Mesodermal cell (in vitro differentiated cells): ENCODE measurements at regions not wholly inside any gene's neighbourhood (a gene's known extent, or its start where the extent isn't known, plus 50 kb on each side); places are given as distances from the start of the nearest gene placed in this dataset.

Experiments used
- H3K27ac ChIP-seq: 2 replicates; pipeline ENCODE4 v1.7.0; 2013; ENCODE audit warnings: mild to moderate bottlenecking, low read depth, low read length, moderate library complexity; ENCODE audit not compliant: severe bottlenecking
- H3K36me3 ChIP-seq: 2 replicates; pipeline ENCODE4 v1.7.1; 2013; ENCODE audit warnings: mild to moderate bottlenecking, low read length, moderate library complexity; ENCODE audit not compliant: control insufficient read depth, insufficient read depth
- H3K4me1 ChIP-seq: one replicate; pipeline ENCODE4 v1.7.1; 2013; ENCODE audit warnings: mild to moderate bottlenecking, low read length; ENCODE audit not compliant: insufficient read depth, control insufficient read depth, poor library complexity, severe bottlenecking
- H3K4me3 ChIP-seq: 2 replicates; pipeline ENCODE4 v1.7.0; 2013; ENCODE audit warnings: low read length, control low read depth, mild to moderate bottlenecking; ENCODE audit not compliant: insufficient read depth, poor library complexity, severe bottlenecking; ENCODE audit errors: extremely low read depth
- H3K9me3 ChIP-seq: 2 replicates; pipeline ENCODE4 v1.7.1; 2013; ENCODE audit warnings: mild to moderate bottlenecking, low read length, moderate library complexity; ENCODE audit not compliant: control insufficient read depth
- WGBS, 2 experiments: methylation state at CpG; one replicate each; pipeline ENCODE4 v1.1.5; 2013; ENCODE audit warnings: missing lambda C conversion rate in 2 of 2; ENCODE audit not compliant: insufficient coverage in 2 of 2; 5-methylcytosine and 5-hydroxymethylcytosine counted together

- Histone ChIP-seq H3K36me3 (no peaks in the 10 kb centered on the region), H3K4me3 (no peak overlapping the region), H3K4me1 (no peaks in the 10 kb centered on the region), H3K9me3 (no peaks in the 10 kb centered on the region), H3K27ac (no peak overlapping the region)
- WGBS, 2 experiments, result no CpG with 5 or more reads among the region's 3 CpGs
Measured at GRCh38 chr3:152516216-152516615, 247.5 kb downstream of the MBNL1 start.

- H3K36me3 ChIP-seq, result no peaks in the 10 kb centered on the region
- H3K27ac ChIP-seq, result no peak overlapping the region
- H3K9me3 ChIP-seq, result no peaks in the 10 kb centered on the region
- H3K4me1 ChIP-seq, result no peaks in the 10 kb centered on the region
- no peak overlapping the region for H3K4me3 ChIP-seq
- 78 to 100% methylated on average over 1 of the region's 2 CpGs for WGBS, 2 experiments
Measured at GRCh38 chr3:152517502-152517901, 248.8 kb downstream of the MBNL1 start.

DNA sequence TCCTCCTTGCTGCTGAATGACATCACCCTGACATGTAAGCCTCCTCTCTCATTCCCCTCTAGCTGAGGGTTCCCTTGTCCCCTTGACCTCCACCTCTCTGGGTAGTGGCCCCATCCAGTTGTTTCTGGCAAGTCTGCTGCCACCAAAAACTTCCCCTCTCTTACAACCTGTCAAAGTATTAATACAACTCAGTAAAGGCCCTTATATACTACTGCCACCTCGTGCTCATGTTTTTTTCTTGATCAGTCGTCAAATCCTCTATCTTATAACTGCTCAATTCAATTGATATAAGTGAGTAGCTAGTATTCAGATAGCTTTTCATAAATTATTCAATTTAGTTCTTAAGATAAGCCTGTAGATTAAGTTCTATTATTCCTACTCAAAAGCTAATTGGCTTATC, 249.6 kb downstream of the MBNL1 start:
- Histone ChIP-seq H3K4me1 (no peaks in the 10 kb centered on the region), H3K36me3 (no peaks in the 10 kb centered on the region)
- WGBS, 2 experiments, result no CpG with 5 or more reads among the region's 2 CpGs

DNA sequence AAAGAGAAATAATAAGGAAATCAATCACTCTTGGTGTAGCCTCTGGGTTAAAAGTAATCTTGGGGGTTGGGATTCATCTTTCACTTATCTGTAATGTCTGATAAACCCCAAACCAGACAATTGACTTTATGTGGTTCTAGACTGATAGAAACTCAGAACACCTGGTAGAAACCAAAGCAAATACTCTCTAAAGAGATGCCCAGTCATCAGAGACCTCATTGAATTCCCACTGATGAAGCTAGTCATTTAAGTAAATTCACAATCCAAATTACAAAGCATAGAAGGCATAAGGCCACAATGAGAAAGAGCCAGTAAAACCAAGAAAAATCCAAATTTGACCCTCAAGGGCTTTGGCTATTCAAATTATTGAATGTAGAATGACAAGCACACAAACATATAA, 250.6 kb downstream of the MBNL1 start:
- Histone ChIP-seq H3K4me1 (no peaks in the 10 kb centered on the region), H3K4me3 (no peak overlapping the region)

More for the DNA sequence above, 249.6 kb downstream of the MBNL1 start:
- no peaks in the 10 kb centered on the region for H3K9me3 ChIP-seq
- H3K4me3 ChIP-seq, result no peak overlapping the region
- H3K27ac ChIP-seq, result no peak overlapping the region

DNA sequence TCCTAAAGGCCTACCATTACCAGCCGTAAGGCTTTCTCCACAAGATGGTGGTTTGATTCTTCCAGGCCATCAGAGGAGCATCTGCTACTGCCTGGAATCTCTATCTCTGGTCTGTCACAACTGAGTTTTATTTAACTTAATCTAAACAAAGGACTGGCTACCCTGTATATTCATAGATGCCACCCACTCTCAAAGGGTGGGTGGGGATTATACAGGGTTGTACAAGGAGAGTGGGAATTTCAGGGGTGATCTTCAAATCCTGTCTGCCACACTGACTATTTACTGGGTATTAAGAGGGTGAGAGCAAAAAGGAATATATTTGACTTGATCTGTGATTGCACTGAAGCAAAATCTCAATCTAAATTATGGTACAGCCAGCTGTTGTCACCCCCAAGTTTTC, 253.3 kb downstream of the MBNL1 start:
- Histone ChIP-seq H3K27ac (no peak overlapping the region), H3K9me3 (no peaks in the 10 kb centered on the region), H3K4me3 (no peak overlapping the region), H3K36me3 (no peaks in the 10 kb centered on the region), H3K4me1 (no peaks in the 10 kb centered on the region)
- WGBS, 2 experiments, result 100% methylated on average over 1 of the region's 1 CpG

More for the DNA sequence above, 250.6 kb downstream of the MBNL1 start:
- H3K9me3 ChIP-seq, result no peaks in the 10 kb centered on the region
- no peak overlapping the region for H3K27ac ChIP-seq
- H3K36me3 ChIP-seq, result no peaks in the 10 kb centered on the region

GRCh38 chr3:152524198-152525140, 255.7 kb downstream of the MBNL1 start:
- Histone ChIP-seq H3K9me3 (no peaks in the 10 kb centered on the region), H3K4me1 (no peaks in the 10 kb centered on the region), H3K27ac (no peak overlapping the region), H3K36me3 (no peaks in the 10 kb centered on the region), H3K4me3 (no peak overlapping the region)
- WGBS, 2 experiments, result no CpG with 5 or more reads among the region's 3 CpGs

GRCh38 chr3:152531717-152532116, 263.0 kb downstream of the MBNL1 start:
- Histone ChIP-seq H3K4me3 (no peak overlapping the region), H3K36me3 (no peaks in the 10 kb centered on the region), H3K9me3 (no peaks in the 10 kb centered on the region), H3K27ac (no peak overlapping the region), H3K4me1 (no peaks in the 10 kb centered on the region)

- Histone ChIP-seq H3K4me3 (no peak overlapping the region), H3K27ac (no peak overlapping the region), H3K9me3 (no peaks in the 10 kb centered on the region), H3K4me1 (no peaks in the 10 kb centered on the region), H3K36me3 (no peaks in the 10 kb centered on the region)
- WGBS, 2 experiments, result 100% methylated on average over 1 of the region's 1 CpG; no CpG with 5 or more reads in 1 of the 2 experiments
Measured at GRCh38 chr3:152538518-152538917, 269.8 kb downstream of the MBNL1 start.

DNA sequence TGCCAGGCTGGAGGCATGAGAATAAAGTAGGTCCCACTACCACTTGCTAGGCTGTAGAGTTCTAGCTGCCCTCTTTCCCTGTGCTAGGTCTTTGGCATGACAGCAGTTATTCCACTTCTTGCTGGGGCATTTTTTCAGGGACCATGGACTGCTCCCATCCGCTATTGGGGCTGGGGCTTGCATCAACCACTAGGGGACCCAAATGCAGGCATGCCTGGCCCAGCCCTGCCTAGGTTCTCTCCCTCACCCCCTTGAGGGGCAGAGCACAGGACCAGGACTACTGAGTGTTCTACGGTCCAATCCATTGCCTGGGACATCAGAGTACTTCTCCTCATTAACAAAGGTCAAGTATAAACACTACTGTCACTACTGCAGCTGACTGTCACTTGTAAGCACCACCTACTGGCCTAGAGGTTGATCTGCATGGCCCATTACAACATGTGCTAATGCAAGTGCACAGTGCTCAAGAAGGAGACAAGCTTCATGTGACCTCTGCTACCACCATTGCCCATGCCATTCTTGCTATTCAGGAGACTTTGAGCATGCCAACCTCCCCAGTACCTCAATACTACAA, 270.5 kb downstream of the MBNL1 start:
- no peaks in the 10 kb centered on the region for H3K4me1 ChIP-seq
- whole genome bisulfite sequencing, 2 experiments, result 95 to 100% methylated on average over 2 of the region's 2 CpGs
- no peaks in the 10 kb centered on the region for H3K9me3 ChIP-seq
- H3K27ac ChIP-seq, result no peak overlapping the region
- H3K4me3 ChIP-seq, result no peak overlapping the region
- no peaks in the 10 kb centered on the region for H3K36me3 ChIP-seq

GRCh38 chr3:152540120-152540519, 271.4 kb downstream of the MBNL1 start:
- Histone ChIP-seq H3K27ac (no peak overlapping the region), H3K4me1 (no peaks in the 10 kb centered on the region), H3K36me3 (no peaks in the 10 kb centered on the region), H3K4me3 (no peak overlapping the region), H3K9me3 (no peaks in the 10 kb centered on the region)

GRCh38 chr3:152547153-152547552, 278.4 kb downstream of the MBNL1 start:
- Histone ChIP-seq H3K4me1 (no peaks in the 10 kb centered on the region), H3K9me3 (no peaks in the 10 kb centered on the region), H3K27ac (no peak overlapping the region), H3K4me3 (no peak overlapping the region), H3K36me3 (no peaks in the 10 kb centered on the region)
- no CpG with 5 or more reads among the region's 1 CpG for WGBS, 2 experiments
